Suprapubic skin (tissue), 4 donors: ENCODE measurements at regions not wholly inside any gene's neighbourhood (a gene's known extent, or its start where the extent isn't known, plus 50 kb on each side); places are given as distances from the start of the nearest gene placed in this dataset.

Source experiments
- DNase-seq, 2 donors: peaks; one replicate each; pipeline ENCODE4 v3.0.0-alpha.2; 2019; ENCODE audit warnings: low spot score in 2 of 2
- H3K27ac ChIP-seq: fragments of 200-600 bp; sonication (generic); one replicate; pipeline ENCODE4 v1.5.1; 2019
- H3K27me3 ChIP-seq: fragments of 200-600 bp; sonication (generic); one replicate; pipeline ENCODE4 v1.5.1; 2019
- H3K36me3 ChIP-seq: fragments of 200-600 bp; sonication (generic); one replicate; pipeline ENCODE4 v1.5.1; 2019
- H3K4me1 ChIP-seq: fragments of 200-600 bp; sonication (generic); one replicate; pipeline ENCODE4 v1.5.1; 2019
- H3K4me3 ChIP-seq: fragments of 200-600 bp; sonication (generic); one replicate; pipeline ENCODE4 v1.5.1; 2019; ENCODE audit warnings: mild to moderate bottlenecking
- H3K9me3 ChIP-seq: fragments of 200-600 bp; sonication (generic); one replicate; pipeline ENCODE4 v1.5.1; 2019
- EP300 ChIP-seq: sonication (generic); formaldehyde crosslinking; IDR thresholded peaks from one replicate; pipeline ENCODE4 v1.6.1; 2017; ENCODE audit warnings: antibody characterized with exemption
- POLR2A ChIP-seq, 2 donors: fragments of 450-650 bp; IDR thresholded peaks; one replicate each; pipeline ENCODE4 v1.6.1; 2017; ENCODE audit warnings: antibody characterized with exemption in 2 of 2, mild to moderate bottlenecking in 2 of 2, moderate library complexity in 2 of 2
- POLR2AphosphoS5 ChIP-seq, 3 donors: sonication (generic); formaldehyde crosslinking; IDR thresholded peaks; one replicate each; pipeline ENCODE4 v1.6.1; 2017; ENCODE audit warnings: antibody characterized with exemption in 3 of 3
- WGBS: methylation state at CpG from one replicate; pipeline ENCODE4 v1.1.5; 2018; 5-methylcytosine and 5-hydroxymethylcytosine counted together
- TF ChIP-seq, protein P1 (sequence below), 2 donors: fragments of 200-600 bp in 1 of 2; fragments of 450-650 bp in 1 of 2; sonication (generic) in 1 of 2; IDR thresholded peaks; one replicate each; pipeline ENCODE4 v1.5.1; 2016 to 2019; ENCODE audit warnings: antibody characterized with exemption in 2 of 2, mild to moderate bottlenecking in 1 of 2, moderate library complexity in 1 of 2

DNA sequence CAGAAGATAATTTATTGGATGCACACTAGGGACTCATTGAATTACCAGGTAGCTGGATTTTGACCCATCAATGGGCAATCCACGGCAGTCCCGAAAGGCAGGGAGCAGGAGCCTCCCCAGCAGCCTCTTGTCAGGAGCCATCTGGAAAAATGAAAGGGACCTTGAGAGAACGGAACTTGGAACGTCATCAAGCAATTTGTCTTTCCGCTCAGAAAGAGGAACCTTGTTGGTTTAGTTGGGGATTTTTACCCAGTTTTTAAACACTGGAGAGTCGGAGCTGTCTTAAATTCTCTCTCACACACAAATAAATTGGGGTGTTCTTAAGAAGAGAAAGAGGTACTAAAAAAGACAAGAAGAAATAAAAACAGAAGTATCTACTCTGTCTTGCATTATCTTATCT, 1351.7 kb upstream of the TMEM132C start:
- no peak for DNase-seq
- no peaks in the 10 kb centered on the region for H3K4me1 ChIP-seq
- no peak overlapping the region for H3K4me3 ChIP-seq
- H3K9me3 ChIP-seq, result peaks cover 8% of the 10 kb centered on the region
- TF ChIP-seq, protein P1, sequence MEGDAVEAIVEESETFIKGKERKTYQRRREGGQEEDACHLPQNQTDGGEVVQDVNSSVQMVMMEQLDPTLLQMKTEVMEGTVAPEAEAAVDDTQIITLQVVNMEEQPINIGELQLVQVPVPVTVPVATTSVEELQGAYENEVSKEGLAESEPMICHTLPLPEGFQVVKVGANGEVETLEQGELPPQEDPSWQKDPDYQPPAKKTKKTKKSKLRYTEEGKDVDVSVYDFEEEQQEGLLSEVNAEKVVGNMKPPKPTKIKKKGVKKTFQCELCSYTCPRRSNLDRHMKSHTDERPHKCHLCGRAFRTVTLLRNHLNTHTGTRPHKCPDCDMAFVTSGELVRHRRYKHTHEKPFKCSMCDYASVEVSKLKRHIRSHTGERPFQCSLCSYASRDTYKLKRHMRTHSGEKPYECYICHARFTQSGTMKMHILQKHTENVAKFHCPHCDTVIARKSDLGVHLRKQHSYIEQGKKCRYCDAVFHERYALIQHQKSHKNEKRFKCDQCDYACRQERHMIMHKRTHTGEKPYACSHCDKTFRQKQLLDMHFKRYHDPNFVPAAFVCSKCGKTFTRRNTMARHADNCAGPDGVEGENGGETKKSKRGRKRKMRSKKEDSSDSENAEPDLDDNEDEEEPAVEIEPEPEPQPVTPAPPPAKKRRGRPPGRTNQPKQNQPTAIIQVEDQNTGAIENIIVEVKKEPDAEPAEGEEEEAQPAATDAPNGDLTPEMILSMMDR (IDR thresholded peaks at IDR 0.05), result no peak
- no peak for TF ChIP-seq POLR2A (IDR thresholded peaks at IDR 0.05)
- no peak for TF ChIP-seq POLR2AphosphoS5 (IDR thresholded peaks at IDR 0.05)
- no peak for TF ChIP-seq EP300
- WGBS, result 49% methylated on average over 6 of the region's 6 CpGs
- no peaks in the 10 kb centered on the region for H3K36me3 ChIP-seq
- H3K27me3 ChIP-seq, result no peaks in the 10 kb centered on the region
- no peak overlapping the region for H3K27ac ChIP-seq

DNA sequence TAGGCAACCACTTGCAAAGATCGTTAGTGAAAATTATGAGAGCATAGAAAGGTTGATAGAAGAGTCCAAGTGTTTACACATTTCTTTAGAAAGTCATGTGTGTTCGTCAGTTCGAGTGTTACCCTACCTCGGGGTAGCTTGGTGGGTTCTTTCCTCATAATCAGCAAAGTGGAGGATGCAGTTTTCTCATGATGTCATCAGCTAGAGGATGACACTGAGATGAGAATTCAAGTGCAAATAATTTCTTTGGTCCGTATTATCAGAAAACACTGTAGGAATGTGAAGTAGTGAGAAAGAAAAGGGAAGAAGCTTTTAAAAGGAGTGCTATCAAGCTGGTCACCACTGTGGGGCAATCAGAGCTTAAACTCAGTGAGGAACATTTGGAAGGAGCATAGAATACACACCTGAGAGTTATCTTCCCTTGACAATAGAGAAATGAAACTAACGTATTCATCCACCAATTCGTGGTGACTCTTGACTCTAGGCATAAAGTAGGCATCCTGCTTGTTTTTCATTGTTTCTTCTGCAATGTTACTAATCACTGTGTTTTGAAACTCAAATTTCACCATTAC, 1340.9 kb upstream of the TMEM132C start:
- Histone ChIP-seq H3K4me3 (no peak overlapping the region), H3K36me3 (no peaks in the 10 kb centered on the region), H3K27me3 (no peaks in the 10 kb centered on the region), H3K4me1 (no peaks in the 10 kb centered on the region), H3K27ac (no peak overlapping the region), H3K9me3 (no peaks in the 10 kb centered on the region)
- DNase-seq, result no peak
- TF ChIP-seq POLR2AphosphoS5 (IDR thresholded peaks at IDR 0.05), result no peak
- no peak for TF ChIP-seq EP300
- TF ChIP-seq POLR2A (IDR thresholded peaks at IDR 0.05), result no peak
- TF ChIP-seq, protein P1 (IDR thresholded peaks at IDR 0.05), result no peak
- WGBS, result 76% methylated on average over 7 of the region's 7 CpGs

DNA sequence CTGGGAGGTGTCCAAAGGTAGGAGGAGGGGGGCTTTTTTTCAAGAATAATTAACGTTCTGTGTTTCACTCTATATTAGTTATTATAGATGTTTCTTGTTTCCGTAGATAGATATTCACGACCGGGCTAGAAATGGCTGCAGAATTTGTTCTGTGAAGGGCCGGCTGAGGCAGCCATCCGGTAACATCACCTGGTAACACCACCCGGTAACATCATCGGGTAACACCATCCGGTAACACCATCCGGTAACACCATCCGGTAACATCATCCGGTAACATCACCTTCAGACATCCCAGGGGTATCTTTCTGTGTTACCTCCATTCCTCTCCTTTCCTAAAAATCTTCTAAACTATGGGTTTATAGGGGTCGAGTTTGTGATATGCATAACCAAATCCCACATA, 1336.7 kb upstream of the TMEM132C start:
- no peak for TF ChIP-seq EP300
- no peak for TF ChIP-seq POLR2A (IDR thresholded peaks at IDR 0.05)
- no peak for TF ChIP-seq POLR2AphosphoS5 (IDR thresholded peaks at IDR 0.05)
- TF ChIP-seq, protein P1 (IDR thresholded peaks at IDR 0.05), result no peak
- Histone ChIP-seq H3K27me3 (no peaks in the 10 kb centered on the region), H3K4me1 (no peaks in the 10 kb centered on the region), H3K36me3 (no peaks in the 10 kb centered on the region), H3K4me3 (no peak overlapping the region), H3K9me3 (no peaks in the 10 kb centered on the region), H3K27ac (no peak overlapping the region)
- no peak for DNase-seq
- 89% methylated on average over 13 of the region's 13 CpGs for WGBS

DNA sequence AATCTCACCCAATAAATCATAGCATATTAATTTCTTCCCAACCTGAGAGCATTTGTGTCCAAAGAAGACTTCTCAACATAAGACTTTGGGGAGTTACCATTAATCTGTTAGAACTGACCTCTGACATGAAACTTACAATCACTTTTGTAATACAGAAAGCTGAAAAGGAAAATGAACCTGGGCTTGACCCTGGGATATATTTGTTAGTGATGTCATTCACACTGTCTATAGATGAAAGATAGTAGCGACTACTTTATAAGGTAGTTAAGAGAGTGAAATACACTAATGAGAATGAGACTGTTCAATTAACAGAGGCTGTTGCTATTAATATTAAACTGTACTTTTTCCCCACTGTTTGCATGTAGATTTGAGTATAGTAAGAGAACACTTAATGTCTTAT, 1334.8 kb upstream of the TMEM132C start:
- Histone ChIP-seq H3K27me3 (no peaks in the 10 kb centered on the region), H3K27ac (no peak overlapping the region), H3K4me3 (no peak overlapping the region), H3K9me3 (no peaks in the 10 kb centered on the region), H3K4me1 (no peaks in the 10 kb centered on the region), H3K36me3 (no peaks in the 10 kb centered on the region)
- no peak for DNase-seq
- 80% methylated on average over 1 of the region's 1 CpG for WGBS
- TF ChIP-seq POLR2AphosphoS5 (IDR thresholded peaks at IDR 0.05), result no peak
- TF ChIP-seq EP300, result no peak
- TF ChIP-seq, protein P1 (IDR thresholded peaks at IDR 0.05), result no peak
- TF ChIP-seq POLR2A (IDR thresholded peaks at IDR 0.05), result no peak

DNA sequence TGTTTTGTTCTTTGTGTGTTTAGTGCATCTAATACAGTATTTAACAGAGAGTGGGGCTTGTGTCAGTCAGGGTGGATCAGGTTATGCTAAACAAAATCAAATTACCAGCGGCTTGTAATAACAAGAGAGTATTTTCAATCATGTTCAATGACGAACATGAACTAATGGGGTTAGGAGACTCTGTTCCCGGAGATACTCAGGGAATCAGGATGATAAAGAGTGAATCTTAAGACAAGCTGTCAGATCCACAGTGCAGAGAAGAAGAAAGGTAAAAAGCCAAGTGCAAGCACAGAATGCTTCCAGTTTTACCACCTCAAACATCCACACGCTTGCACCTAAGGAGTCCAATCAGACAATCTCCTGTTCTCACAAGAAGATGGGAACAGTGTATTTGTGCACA, 1331.5 kb upstream of the TMEM132C start:
- no peak for DNase-seq
- Histone ChIP-seq H3K9me3 (no peaks in the 10 kb centered on the region), H3K36me3 (no peaks in the 10 kb centered on the region), H3K27me3 (no peaks in the 10 kb centered on the region), H3K4me1 (no peaks in the 10 kb centered on the region), H3K4me3 (no peak overlapping the region), H3K27ac (no peak overlapping the region)
- WGBS, result 90% methylated on average over 4 of the region's 4 CpGs
- TF ChIP-seq EP300 (no peak), POLR2A (IDR thresholded peaks at IDR 0.05) (no peak), POLR2AphosphoS5 (IDR thresholded peaks at IDR 0.05) (no peak)
- TF ChIP-seq, protein P1 (IDR thresholded peaks at IDR 0.05), result no peak
